HT-29 (cell line): ENCODE measurements at regions not wholly inside any gene's neighbourhood (a gene's known extent, or its start where the extent isn't known, plus 50 kb on each side); places are given as distances from the start of the nearest gene placed in this dataset.

Source experiments
- DNase-seq: peaks from one replicate; pipeline ENCODE4 v3.0.0-alpha.2; 2015; ENCODE audit warnings: low spot score

GRCh38 chr5:103346162-103346748 lies 87.7 kb downstream of the MACIR start:
- no peak for DNase-seq

GRCh38 chr5:103345461-103345860 lies 86.9 kb downstream of the MACIR start:
- no peak for DNase-seq

GRCh38 chr5:103340717-103341388 lies 82.3 kb downstream of the MACIR start:
- DNase-seq: no peak

DNA sequence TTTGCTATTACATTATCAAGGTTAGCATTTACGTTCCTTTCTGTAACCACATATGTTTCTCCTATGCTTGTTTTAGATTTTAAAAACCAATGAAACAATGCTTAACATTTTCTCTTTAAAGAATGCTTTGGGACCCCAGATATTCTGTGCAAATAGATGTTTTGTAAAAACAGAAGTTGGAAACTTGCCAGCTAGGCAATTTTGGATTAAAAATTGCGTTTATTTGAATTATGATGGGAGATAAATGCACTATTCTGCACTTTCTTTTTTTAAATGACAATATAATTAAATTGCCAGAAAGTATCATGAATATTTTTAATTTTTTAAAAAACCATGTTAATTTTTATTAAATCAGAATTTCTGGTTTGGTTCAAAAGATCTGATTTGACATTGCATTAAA lies 81.6 kb downstream of the MACIR start:
- no peak for DNase-seq

GRCh38 chr5:103336941-103337340 lies 78.4 kb downstream of the MACIR start:
- DNase-seq: no peak

- DNase-seq: no peak
Measured at GRCh38 chr5:103333376-103333775, 74.8 kb downstream of the MACIR start.

- no peak for DNase-seq
Measured at GRCh38 chr5:103330875-103331274, 72.3 kb downstream of the MACIR start.
